Subcutaneous abdominal adipose tissue (tissue), 5 donors: ENCODE measurements at regions not wholly inside any gene's neighbourhood (a gene's known extent, or its start where the extent isn't known, plus 50 kb on each side); places are given as distances from the start of the nearest gene placed in this dataset.
"Not testable (repeated sequence)": the region's sequence is repeated elsewhere in the genome, so short reads cannot be mapped to it uniquely, and the experiment has no call there.

ENCODE experiments used
- H3K27ac ChIP-seq: one replicate; pipeline ENCODE4 v1.7.0; 2013; ENCODE audit warnings: low read depth, mild to moderate bottlenecking, inconsistent platforms, low read length, moderate library complexity
- H3K27me3 ChIP-seq, 5 donors: one replicate each; pipeline ENCODE4 v1.7.0; 2013; ENCODE audit warnings: low read length in 5 of 5, inconsistent platforms in 1 of 5; ENCODE audit not compliant: control insufficient read depth in 5 of 5, insufficient read depth in 4 of 5
- H3K36me3 ChIP-seq, 5 donors: one replicate each; pipeline ENCODE4 v1.7.0; 2013; ENCODE audit warnings: low read length in 5 of 5; ENCODE audit not compliant: control insufficient read depth in 5 of 5, insufficient read depth in 5 of 5
- H3K4me1 ChIP-seq, 5 donors: one replicate each; pipeline ENCODE4 v1.7.0; 2013; ENCODE audit warnings: low read length in 5 of 5, mild to moderate bottlenecking in 3 of 5, moderate library complexity in 1 of 5; ENCODE audit not compliant: control insufficient read depth in 5 of 5, insufficient read depth in 5 of 5
- H3K4me3 ChIP-seq, 5 donors: one replicate each; pipeline ENCODE4 v1.7.0; 2013; ENCODE audit warnings: low read length in 5 of 5, low read depth in 1 of 5
- H3K9ac ChIP-seq, 5 donors: one replicate each; pipeline ENCODE4 v1.7.0; 2013; ENCODE audit warnings: low read length in 5 of 5, mild to moderate bottlenecking in 4 of 5, moderate library complexity in 3 of 5
- H3K9me3 ChIP-seq, 5 donors: one replicate each; pipeline ENCODE4 v1.7.0; 2013; ENCODE audit warnings: low read length in 5 of 5; ENCODE audit not compliant: control insufficient read depth in 5 of 5
- donor health status: healthy.
- donor health status: healthy.
- donor health status: healthy.
- donor health status: healthy.
- donor health status: healthy.

DNA sequence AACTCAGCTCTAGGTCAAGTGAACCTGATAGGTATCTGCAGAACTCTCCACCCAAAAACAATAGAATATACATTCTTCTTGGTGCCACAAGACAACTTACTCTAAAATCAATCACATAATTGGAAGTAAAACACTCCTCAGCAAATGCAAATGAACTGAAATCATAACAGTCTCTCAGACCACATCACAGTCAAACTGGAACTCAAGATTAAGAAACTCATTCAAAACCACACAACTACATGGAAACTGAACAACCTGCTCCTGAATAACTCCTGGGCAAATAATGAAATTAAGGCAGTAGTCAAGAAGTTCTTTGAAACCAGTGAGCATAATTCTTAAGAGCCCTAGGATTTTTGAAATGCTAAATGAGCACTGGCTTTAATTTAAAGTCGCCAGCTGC is 125.4 kb upstream of the PDE4D start:
- H3K27ac ChIP-seq = not testable (repeated sequence)

DNA sequence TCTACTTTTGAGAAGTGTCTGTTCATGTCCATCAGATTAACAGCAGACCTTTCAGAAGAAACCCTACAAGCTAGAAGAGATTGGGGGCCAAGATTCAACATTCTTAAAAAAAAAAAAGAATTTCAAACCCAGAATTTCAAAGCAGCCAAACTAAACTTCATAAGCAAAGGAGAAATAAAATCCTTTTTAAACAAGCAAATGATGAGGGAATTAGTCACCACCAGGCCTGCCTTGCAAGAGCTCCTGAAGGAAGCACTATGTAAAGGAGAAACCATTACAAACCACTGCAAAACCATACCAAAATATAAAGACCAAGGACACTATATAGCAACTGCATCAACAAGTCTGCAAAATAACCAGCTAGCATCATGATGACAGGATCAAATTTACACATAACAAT is 124.6 kb upstream of the PDE4D start:
- H3K4me1 ChIP-seq = peaks cover 0 to 5% (median 3%) of the 10 kb centered on the region in 5 donors
- no peak overlapping the region for H3K27ac ChIP-seq
- no peak overlapping the region for H3K9ac ChIP-seq
- no peak overlapping the region for H3K4me3 ChIP-seq
- H3K36me3 ChIP-seq = no peaks in the 10 kb centered on the region
- peaks cover 0 to 5% (median 0%) of the 10 kb centered on the region in 5 donors for H3K9me3 ChIP-seq
- H3K27me3 ChIP-seq = no peaks in the 10 kb centered on the region

More for the DNA sequence above, 125.4 kb upstream of the PDE4D start:
- not testable (repeated sequence) for H3K27me3 ChIP-seq, H3K36me3 ChIP-seq, H3K4me3 ChIP-seq, H3K4me1 ChIP-seq, H3K9ac ChIP-seq, H3K9me3 ChIP-seq

DNA sequence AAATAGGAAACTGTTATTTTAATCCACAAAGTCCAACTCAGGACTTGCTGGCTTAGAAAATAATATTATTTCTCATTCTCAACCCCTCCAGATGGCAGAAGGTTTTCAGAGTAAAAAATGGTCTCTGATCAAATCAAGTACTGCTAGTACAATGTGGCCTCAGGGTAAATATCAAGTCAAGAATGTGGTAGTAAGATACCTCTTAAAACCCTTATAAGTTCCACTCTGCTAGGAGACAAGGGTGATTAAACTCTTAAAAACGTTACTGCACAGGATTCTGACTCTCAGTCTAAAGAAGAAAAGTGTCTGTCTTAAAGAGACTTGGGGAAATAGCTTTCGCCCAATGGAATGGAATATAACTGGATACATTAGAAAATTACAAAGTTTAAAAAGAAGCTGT is 120.8 kb upstream of the PDE4D start:
- no peaks in the 10 kb centered on the region for H3K4me1 ChIP-seq

DNA sequence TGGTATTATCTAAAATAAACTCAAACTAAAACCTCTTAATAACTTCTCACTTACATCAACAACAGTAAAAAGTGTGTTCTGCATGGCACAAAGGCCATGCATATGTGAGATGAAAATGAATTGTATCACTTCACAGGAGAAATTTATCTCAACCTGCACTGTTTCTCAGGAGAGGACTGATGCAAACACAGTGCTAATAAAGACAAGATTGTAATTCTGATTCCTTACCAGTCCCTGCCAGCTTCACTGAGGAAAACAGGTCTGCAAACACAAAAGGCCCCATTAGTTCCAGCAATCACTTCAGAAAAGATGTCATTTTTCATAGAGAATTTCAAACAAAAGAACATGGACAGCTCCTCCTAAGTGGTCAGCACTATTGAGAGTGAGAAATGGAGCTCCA is 117.3 kb upstream of the PDE4D start:
- Histone ChIP-seq H3K4me3 (no peak overlapping the region), H3K27ac (no peak overlapping the region), H3K9me3 (peaks cover 0 to 2% (median 0%) of the 10 kb centered on the region in 5 donors), H3K4me1 (no peaks in the 10 kb centered on the region), H3K9ac (no peak overlapping the region), H3K27me3 (no peaks in the 10 kb centered on the region), H3K36me3 (no peaks in the 10 kb centered on the region)

More for the DNA sequence above, 120.8 kb upstream of the PDE4D start:
- Histone ChIP-seq H3K9ac (no peak overlapping the region), H3K9me3 (peaks cover 0 to 5% (median 0%) of the 10 kb centered on the region in 5 donors), H3K36me3 (no peaks in the 10 kb centered on the region), H3K4me3 (no peak overlapping the region), H3K27me3 (no peaks in the 10 kb centered on the region), H3K27ac (no peak overlapping the region)

DNA sequence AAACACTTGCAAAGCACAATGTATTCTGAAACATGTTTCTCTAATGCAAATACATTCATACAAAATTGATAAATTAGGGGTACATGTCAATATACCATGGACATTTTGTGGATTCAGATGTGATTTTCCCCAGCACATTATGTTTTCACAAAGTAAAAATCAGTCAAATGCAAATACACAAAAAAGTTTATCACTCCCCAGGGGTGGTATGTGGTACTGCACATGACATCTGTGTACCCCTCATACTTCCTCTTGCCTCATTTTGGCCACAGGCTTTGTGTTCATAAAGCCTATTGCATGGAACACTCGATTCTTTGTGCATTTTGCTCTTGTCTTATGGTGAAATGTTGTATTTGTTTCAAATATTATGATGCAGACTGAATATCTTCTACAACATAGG is 116.8 kb upstream of the PDE4D start:
- Histone ChIP-seq H3K27ac (no peak overlapping the region), H3K4me3 (no peak overlapping the region), H3K27me3 (no peaks in the 10 kb centered on the region), H3K9ac (no peak overlapping the region), H3K36me3 (no peaks in the 10 kb centered on the region), H3K9me3 (no peaks in the 10 kb centered on the region), H3K4me1 (no peaks in the 10 kb centered on the region)

DNA sequence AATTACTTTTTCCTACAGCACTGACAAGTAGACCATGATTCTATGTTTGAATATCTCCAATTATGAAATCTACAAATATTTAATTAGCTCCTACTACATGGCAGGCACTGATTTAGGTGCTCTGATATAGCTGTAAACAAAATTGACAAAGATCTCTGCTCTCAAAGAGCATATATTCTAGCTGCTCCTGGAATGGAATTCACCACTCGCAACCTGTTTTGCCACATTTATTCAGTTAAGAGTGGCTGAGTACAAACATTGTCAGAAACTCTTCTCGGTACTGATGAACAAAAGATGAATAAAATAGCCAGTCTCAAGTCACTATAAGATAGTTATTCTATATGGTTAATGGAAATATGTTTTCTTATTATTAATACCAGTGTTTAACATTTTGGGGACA is 114.2 kb upstream of the PDE4D start:
- H3K36me3 ChIP-seq = no peaks in the 10 kb centered on the region
- H3K27ac ChIP-seq = no peak overlapping the region
- H3K27me3 ChIP-seq = no peaks in the 10 kb centered on the region
- H3K4me1 ChIP-seq = no peaks in the 10 kb centered on the region
- H3K9ac ChIP-seq = no peak overlapping the region
- no peak overlapping the region for H3K4me3 ChIP-seq
- peaks cover 0 to 7% (median 2%) of the 10 kb centered on the region in 5 donors for H3K9me3 ChIP-seq

DNA sequence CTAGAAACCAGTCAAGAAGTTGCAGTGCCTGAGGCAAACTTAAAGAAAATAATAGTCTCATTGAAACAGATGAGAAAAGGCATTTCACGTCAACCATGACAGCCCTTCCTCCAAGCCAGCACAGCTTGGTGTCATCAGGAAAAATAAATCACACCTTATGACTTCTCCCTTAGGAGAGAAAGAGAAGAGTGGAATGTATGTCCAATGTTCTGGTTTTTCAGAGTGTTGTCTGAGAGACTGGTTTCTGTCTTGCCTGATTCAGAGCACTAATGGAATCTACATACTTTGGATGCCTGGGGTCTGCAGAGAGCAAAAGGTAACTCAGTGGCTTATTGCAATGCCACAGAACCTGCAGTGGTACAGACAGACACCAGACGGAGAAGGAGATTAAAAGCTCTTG is 105.5 kb upstream of the PDE4D start:
- Histone ChIP-seq H3K27me3 (no peaks in the 10 kb centered on the region), H3K9ac (no peak overlapping the region), H3K27ac (no peak overlapping the region), H3K9me3 (peaks cover 0 to 18% (median 2%) of the 10 kb centered on the region in 5 donors), H3K4me1 (no peaks in the 10 kb centered on the region), H3K4me3 (no peak overlapping the region), H3K36me3 (no peaks in the 10 kb centered on the region)

DNA sequence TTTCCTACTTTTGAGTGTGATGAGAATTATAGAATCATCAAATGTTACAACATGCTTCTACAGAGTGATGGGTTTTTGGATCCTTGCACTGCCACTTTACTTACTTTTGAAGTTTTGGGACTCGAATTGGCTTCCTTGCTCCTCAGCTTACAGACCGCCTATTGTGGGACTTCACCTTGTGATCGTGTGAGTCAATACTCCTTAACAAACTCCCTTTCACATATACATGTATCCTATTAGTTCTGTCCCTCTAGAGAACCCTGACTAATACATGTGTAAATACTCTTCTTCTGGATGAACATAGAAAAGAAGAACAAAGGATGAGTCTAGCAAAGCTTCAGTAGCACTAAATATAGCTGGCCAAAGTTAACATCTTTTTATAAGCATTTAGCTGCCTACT is 98.7 kb upstream of the PDE4D start:
- Histone ChIP-seq H3K4me1 (no peaks in the 10 kb centered on the region), H3K36me3 (no peaks in the 10 kb centered on the region), H3K9me3 (no peaks in the 10 kb centered on the region), H3K9ac (no peak overlapping the region), H3K4me3 (no peak overlapping the region), H3K27ac (no peak overlapping the region), H3K27me3 (no peaks in the 10 kb centered on the region)

DNA sequence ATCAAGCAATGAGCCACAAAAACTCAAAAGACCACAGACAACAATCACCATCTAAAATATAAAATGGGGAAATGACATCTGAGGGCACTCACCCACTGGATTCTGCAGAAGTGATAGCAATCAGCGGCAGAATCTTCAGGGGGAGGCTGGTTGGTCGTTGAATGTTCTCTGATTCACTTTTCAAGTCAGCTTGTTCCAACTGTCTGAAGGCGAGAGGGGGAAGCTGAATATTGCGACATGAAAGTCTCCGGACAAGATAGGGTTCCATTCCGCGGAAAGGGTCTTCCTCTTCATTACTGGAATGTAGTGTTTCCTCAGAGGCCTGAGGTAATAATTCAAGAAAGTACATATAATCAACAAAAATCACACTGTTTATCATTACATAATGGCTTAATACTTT is 94.9 kb upstream of the PDE4D start:
- Histone ChIP-seq H3K36me3 (no peaks in the 10 kb centered on the region), H3K27me3 (no peaks in the 10 kb centered on the region), H3K9me3 (peaks cover 0 to 3% (median 0%) of the 10 kb centered on the region in 5 donors), H3K27ac (no peak overlapping the region), H3K4me3 (no peak overlapping the region), H3K4me1 (no peaks in the 10 kb centered on the region), H3K9ac (no peak overlapping the region)

DNA sequence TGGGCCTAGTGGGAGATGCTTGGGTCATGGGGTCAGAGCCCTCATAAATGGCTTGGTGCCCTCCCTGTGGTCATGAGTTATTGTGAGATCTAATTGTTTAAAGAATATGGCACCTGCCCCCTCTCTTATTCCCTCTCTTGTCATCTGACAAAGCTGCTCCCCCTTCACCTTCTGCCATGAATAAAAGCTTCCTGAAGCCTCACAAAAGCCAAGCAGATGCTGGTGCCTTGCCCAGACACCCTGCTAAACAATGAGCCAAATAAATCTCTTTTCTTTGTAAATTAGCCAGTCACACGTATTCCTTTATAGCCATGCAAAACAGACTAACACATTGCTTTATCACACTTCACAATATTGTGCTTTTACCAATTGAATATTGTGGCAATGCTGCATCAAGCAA is 82.8 kb upstream of the PDE4D start:
- H3K9ac ChIP-seq = no peak overlapping the region
- H3K4me3 ChIP-seq = no peak overlapping the region
- no peaks in the 10 kb centered on the region for H3K27me3 ChIP-seq
- H3K9me3 ChIP-seq = peaks cover 0 to 3% (median 0%) of the 10 kb centered on the region in 5 donors
- H3K27ac ChIP-seq = no peak overlapping the region
- no peaks in the 10 kb centered on the region for H3K4me1 ChIP-seq
- no peaks in the 10 kb centered on the region for H3K36me3 ChIP-seq

DNA sequence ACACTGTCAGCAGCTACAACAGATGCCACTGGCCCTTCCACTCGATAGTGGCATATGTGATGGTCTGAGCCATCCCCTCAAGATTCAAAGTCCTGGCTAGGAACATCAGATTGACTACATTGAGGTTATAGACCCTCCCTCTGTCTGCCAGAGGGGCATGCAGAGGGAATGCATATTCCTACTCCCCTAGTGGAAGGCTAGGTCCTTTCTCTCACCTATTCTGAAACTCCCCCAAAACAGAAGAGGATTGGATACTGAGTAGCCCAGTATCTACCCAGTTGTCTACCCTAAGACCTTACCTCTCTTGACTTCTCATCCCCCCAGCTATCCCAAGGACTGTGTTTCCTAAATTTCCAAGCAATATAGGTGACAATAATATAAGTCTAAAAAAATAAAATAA is 78.5 kb upstream of the PDE4D start:
- no peaks in the 10 kb centered on the region for H3K9me3 ChIP-seq

More for the DNA sequence above, 78.5 kb upstream of the PDE4D start:
- no peak overlapping the region for H3K27ac ChIP-seq
- no peak overlapping the region for H3K9ac ChIP-seq
- H3K27me3 ChIP-seq = no peaks in the 10 kb centered on the region
- no peak overlapping the region for H3K4me3 ChIP-seq
- peaks cover 0 to 1% (median 0%) of the 10 kb centered on the region in 5 donors for H3K4me1 ChIP-seq
- no peaks in the 10 kb centered on the region for H3K36me3 ChIP-seq
